ENCODE measurements at regions not wholly inside any gene's neighbourhood (a gene's known extent, or its start where the extent isn't known, plus 50 kb on each side); places are given as distances from the start of the nearest gene placed in this dataset.
A peak's percentile ranks its signal among the peaks of the same experiment; 100 is the strongest.
"Not testable (repeated sequence)": the region's sequence is repeated elsewhere in the genome, so short reads cannot be mapped to it uniquely, and the experiment has no call there.

- DNase-seq (ENCODE audit: low spot score) = not testable (repeated sequence)
These were observed 72.4 kb downstream of the HNRNPD start for GRCh38 chr4:82301390-82301789.

GRCh38 chr4:82293304-82293703 lies 80.5 kb downstream of the HNRNPD start:
- DNase-seq (ENCODE audit: low spot score) = no peak

- DNase-seq (ENCODE audit: low spot score) = no peak
These were observed 86.1 kb downstream of the HNRNPD start for GRCh38 chr4:82287720-82288119.

GRCh38 chr4:82284858-82285805 lies 88.7 kb downstream of the HNRNPD start:
- DNase-seq (ENCODE audit: low spot score) = peak; percentile 99

GRCh38 chr4:82284475-82284857 lies 89.3 kb downstream of the HNRNPD start:
- DNase-seq (ENCODE audit: low spot score) = no peak

- DNase-seq (ENCODE audit: low spot score) = no peak
These were observed 90.9 kb downstream of the HNRNPD start for GRCh38 chr4:82282875-82283274.

- DNase-seq (ENCODE audit: low spot score) = not testable (repeated sequence)
These were observed 94.2 kb downstream of the HNRNPD start for GRCh38 chr4:82279550-82279949.

GRCh38 chr4:82276332-82276640 lies 97.5 kb downstream of the HNRNPD start:
- DNase-seq (ENCODE audit: low spot score) = no peak

GRCh38 chr4:82275431-82276331 lies 98.1 kb downstream of the HNRNPD start:
- DNase-seq (ENCODE audit: low spot score) = no peak

GRCh38 chr4:82274700-82275099 lies 99.1 kb downstream of the HNRNPD start:
- not testable (repeated sequence) for DNase-seq (ENCODE audit: low spot score)

GRCh38 chr4:82272523-82272922 lies 101.3 kb downstream of the HNRNPD start:
- DNase-seq (ENCODE audit: low spot score) = not testable (repeated sequence)

GRCh38 chr4:82271915-82272480 lies 101.8 kb downstream of the HNRNPD start:
- not testable (repeated sequence) for DNase-seq (ENCODE audit: low spot score)

- no peak for DNase-seq (ENCODE audit: low spot score)
These were observed 105.0 kb downstream of the HNRNPD start for GRCh38 chr4:82268826-82269193.

GRCh38 chr4:82268050-82268825 lies 105.6 kb downstream of the HNRNPD start:
- DNase-seq (ENCODE audit: low spot score) = peak; percentile 91

- no peak for DNase-seq (ENCODE audit: low spot score)
These were observed 106.3 kb downstream of the HNRNPD start for GRCh38 chr4:82267506-82267905.

GRCh38 chr4:82266345-82266744 lies 107.4 kb downstream of the HNRNPD start:
- no peak for DNase-seq (ENCODE audit: low spot score)

- no peak for DNase-seq (ENCODE audit: low spot score)
These were observed 112.7 kb downstream of the HNRNPD start for GRCh38 chr4:82261084-82261483.

- no peak for DNase-seq (ENCODE audit: low spot score)
These were observed 113.2 kb downstream of the HNRNPD start for GRCh38 chr4:82260632-82261031.

GRCh38 chr4:82256718-82257117 lies 117.1 kb downstream of the HNRNPD start:
- DNase-seq (ENCODE audit: low spot score) = no peak

- no peak for DNase-seq (ENCODE audit: low spot score)
These were observed 118.1 kb downstream of the HNRNPD start for GRCh38 chr4:82255657-82256056.

- no peak for DNase-seq (ENCODE audit: low spot score)
These were observed 124.7 kb downstream of the HNRNPD start for GRCh38 chr4:82248903-82249632.

All from pons (tissue), 1 donor.